Liver (tissue), 3 donors: ENCODE measurements at regions not wholly inside any gene's neighbourhood (a gene's known extent, or its start where the extent isn't known, plus 50 kb on each side); places are given as distances from the start of the nearest gene placed in this dataset.

Experiments used
- CTCF ChIP-seq: fragments of 150-350 bp; IDR thresholded peaks from 2 replicates; pipeline ENCODE4 v1.5.1; 2017; ENCODE audit warnings: improper control_type of control experiment, low read depth, low read length; ENCODE audit not compliant: missing input control
- GABPA ChIP-seq, 2 donors: IDR thresholded peaks in 1 of 2; conservative IDR thresholded peaks in 1 of 2; 2 replicates each; pipeline ENCODE4 v1.6.1; 2016; ENCODE audit warnings: antibody characterized with exemption in 2 of 2, mild to moderate bottlenecking in 1 of 2, moderate library complexity in 1 of 2
- JUND ChIP-seq, 2 donors: IDR thresholded peaks; 2 replicates each; pipeline ENCODE4 v1.6.1; 2016; ENCODE audit warnings: antibody characterized with exemption in 2 of 2
- donor health status: healthy.
- donor health status: healthy.

GRCh38 chr20:47963022-47963421 lies 177.7 kb upstream of the SULF2 start:
- no peak for TF ChIP-seq CTCF
- TF ChIP-seq JUND (IDR thresholded peaks at IDR 0.05) = no peak
- no peak for TF ChIP-seq GABPA (IDR thresholded peaks at IDR 0.05 in 1 of 2, conservative IDR thresholded peaks at IDR 0.05 in 1 of 2)
